ENCODE measurements at regions not wholly inside any gene's neighbourhood (a gene's known extent, or its start where the extent isn't known, plus 50 kb on each side); places are given as distances from the start of the nearest gene placed in this dataset.

DNA sequence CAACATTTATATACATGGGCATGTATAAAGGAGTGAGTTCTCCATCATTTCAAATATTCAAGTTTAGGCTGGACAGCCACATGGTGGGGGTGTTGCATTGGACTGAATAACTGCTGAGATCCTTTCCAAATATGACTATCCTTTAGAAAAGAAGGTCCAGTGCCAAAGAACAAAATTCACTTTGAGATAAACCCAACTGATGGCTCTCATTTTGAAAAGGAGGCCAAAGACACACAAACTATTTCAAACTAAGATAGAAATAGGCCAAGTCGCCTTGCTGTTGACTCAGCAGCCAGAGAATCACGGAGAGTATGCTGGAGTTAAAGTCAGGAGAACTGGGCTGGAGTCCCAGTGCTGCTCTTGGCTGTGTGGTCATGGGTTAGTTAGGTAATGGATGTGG, 204.5 kb upstream of the LRATD1 start:
- TF ChIP-seq EZH2 (IDR thresholded peaks at IDR 0.05; ENCODE audit: insufficient read depth, poor library complexity, severe bottlenecking): no peak
- no peak for TF ChIP-seq EZH2phosphoT487 (IDR thresholded peaks at IDR 0.05; ENCODE audit: insufficient read depth, low read depth)

Data from GM23248 (cell line).